GM23338 (cell line): ENCODE measurements at regions not wholly inside any gene's neighbourhood (a gene's known extent, or its start where the extent isn't known, plus 50 kb on each side); places are given as distances from the start of the nearest gene placed in this dataset.

ENCODE experiments used
- ATAC-seq: fragments of 200-7000 bp; cut with Tn5 transposase; 3 replicates; pipeline ENCODE4 v1.9.1; 2020
- DNase-seq: peaks from one replicate; pipeline ENCODE4 v3.0.0-alpha.2; 2015; ENCODE audit warnings: low spot score
- H2AFZ ChIP-seq: fragments of 200-600 bp; sonication (generic); 2 replicates; pipeline ENCODE4 v1.8.0; 2016; ENCODE audit warnings: antibody characterized with exemption, mild to moderate bottlenecking, moderate library complexity
- H3F3A ChIP-seq: fragments of 200-600 bp; sonication (generic); replicated peaks from 2 replicates; pipeline ENCODE4 v1.8.0; 2017; ENCODE audit warnings: antibody characterized with exemption, mixed run types, low read depth
- H3K27ac ChIP-seq: fragments of 200-600 bp; sonication (generic); 2 replicates; pipeline ENCODE4 v1.6.1; 2016; ENCODE audit warnings: low read depth
- H3K27me3 ChIP-seq: fragments of 200-600 bp; sonication (generic); 2 replicates; pipeline ENCODE4 v1.8.0; 2016; ENCODE audit warnings: mild to moderate bottlenecking, mixed run types, moderate library complexity; ENCODE audit not compliant: insufficient read depth
- H3K36me3 ChIP-seq: fragments of 200-600 bp; sonication (generic); 2 replicates; pipeline ENCODE4 v1.8.0; 2016; ENCODE audit warnings: mild to moderate bottlenecking; ENCODE audit not compliant: insufficient read depth
- H3K4me1 ChIP-seq: fragments of 200-600 bp; sonication (generic); 2 replicates; pipeline ENCODE4 v1.8.0; 2016; ENCODE audit warnings: mild to moderate bottlenecking, moderate library complexity; ENCODE audit not compliant: insufficient read depth
- H3K4me2 ChIP-seq: fragments of 200-600 bp; sonication (generic); 2 replicates; pipeline ENCODE4 v1.7.1; 2017; ENCODE audit warnings: mixed run types
- H3K4me3 ChIP-seq: fragments of 200-600 bp; sonication (generic); 2 replicates; pipeline ENCODE4 v1.6.1; 2016; ENCODE audit warnings: mixed run types
- H3K79me2 ChIP-seq: fragments of 200-600 bp; sonication (generic); replicated peaks from 2 replicates; pipeline ENCODE4 v1.8.0; 2017; ENCODE audit warnings: mild to moderate bottlenecking; ENCODE audit not compliant: insufficient read depth
- H3K9me2 ChIP-seq: fragments of 200-600 bp; sonication (generic); 2 replicates; pipeline ENCODE4 v1.8.0; 2017; ENCODE audit not compliant: insufficient read depth
- H4K20me1 ChIP-seq: fragments of 200-600 bp; sonication (generic); replicated peaks from 2 replicates; pipeline ENCODE4 v1.8.0; 2017; ENCODE audit warnings: mild to moderate bottlenecking; ENCODE audit not compliant: insufficient read depth
- H3K27ac Mint-ChIP-seq: 2 replicates; pipeline ENCODE4 v1.8.0; 2020; ENCODE audit warnings: inconsistent platforms, mild to moderate bottlenecking, moderate library complexity, mixed read lengths
- H3K27me3 Mint-ChIP-seq: 3 replicates; pipeline ENCODE4 v1.8.0; 2022; ENCODE audit warnings: low read depth, mild to moderate bottlenecking, moderate library complexity, mixed read lengths, inconsistent platforms; ENCODE audit not compliant: insufficient read depth, poor library complexity
- H3K36me3 Mint-ChIP-seq: 3 replicates; pipeline ENCODE4 v1.8.0; 2021; ENCODE audit warnings: low read depth, mild to moderate bottlenecking, inconsistent platforms, moderate library complexity, mixed read lengths
- H3K4me1 Mint-ChIP-seq: 3 replicates; pipeline ENCODE4 v1.8.0; 2020; ENCODE audit warnings: mild to moderate bottlenecking, inconsistent platforms, mixed read lengths
- H3K4me3 Mint-ChIP-seq: 3 replicates; pipeline ENCODE4 v1.8.0; 2021; ENCODE audit warnings: moderate library complexity, mild to moderate bottlenecking, inconsistent platforms, mixed read lengths
- H3K9me3 Mint-ChIP-seq: 3 replicates; pipeline ENCODE4 v1.8.0; 2020; ENCODE audit warnings: moderate library complexity, mild to moderate bottlenecking, inconsistent platforms, mixed read lengths
- CREB1 ChIP-seq: fragments of 250-450 bp; sonication (Bioruptor Pico); IDR thresholded peaks from 2 replicates; pipeline ENCODE4 v1.5.0; 2020; ENCODE audit warnings: low read depth, mild to moderate bottlenecking, moderate library complexity
- CTCF ChIP-seq, 2 experiments: fragments of 200-600 bp in 1 of 2; sonication (generic) in 1 of 2; conservative IDR thresholded peaks; 2 replicates each; pipeline versions ENCODE4 v1.5.1 to v1.6.1; 2016 to 2017; ENCODE audit warnings: antibody characterized with exemption in 2 of 2, low read depth in 2 of 2, mild to moderate bottlenecking in 2 of 2, moderate library complexity in 1 of 2
- ETS1 ChIP-seq: IDR thresholded peaks from 2 replicates; pipeline ENCODE4 v1.6.1; 2016; ENCODE audit warnings: antibody characterized with exemption
- EZH2 ChIP-seq: fragments of 200-600 bp; sonication (generic); IDR thresholded peaks from one replicate; pipeline ENCODE4 v1.8.0; 2017; ENCODE audit warnings: antibody characterized with exemption, mild to moderate bottlenecking, low read depth; ENCODE audit not compliant: unreplicated experiment
- EZH2phosphoT487 ChIP-seq: fragments of 200-600 bp; sonication (generic); IDR thresholded peaks from one replicate; pipeline ENCODE4 v1.8.1; 2018; ENCODE audit warnings: antibody characterized with exemption; ENCODE audit not compliant: unreplicated experiment
- NANOG ChIP-seq: IDR thresholded peaks from 2 replicates; pipeline ENCODE4 v1.6.1; 2016; ENCODE audit warnings: antibody characterized with exemption, borderline replicate concordance
- POLR2AphosphoS5 ChIP-seq: IDR thresholded peaks from 2 replicates; pipeline ENCODE4 v1.6.1; 2016; ENCODE audit warnings: antibody characterized with exemption, low read depth
- STAT1 ChIP-seq: IDR thresholded peaks from one replicate; pipeline ENCODE4 v1.6.1; 2016; ENCODE audit warnings: antibody characterized with exemption; ENCODE audit not compliant: unreplicated experiment
- ZNF114 ChIP-seq: fragments of 250-450 bp; sonication (Bioruptor Pico); IDR thresholded peaks from 2 replicates; pipeline ENCODE4 v1.5.0; 2020; ENCODE audit warnings: mild to moderate bottlenecking, moderate library complexity
- ZNF331 ChIP-seq: fragments of 250-450 bp; sonication (Bioruptor Pico); IDR thresholded peaks from 2 replicates; pipeline ENCODE4 v1.5.0; 2020; ENCODE audit warnings: low read depth, mild to moderate bottlenecking, moderate library complexity
- ZNF462 ChIP-seq: fragments of 250-450 bp; sonication (Bioruptor Pico); IDR thresholded peaks from 2 replicates; pipeline ENCODE4 v1.5.0; 2020; ENCODE audit warnings: mild to moderate bottlenecking, moderate library complexity

- Histone ChIP-seq H3K4me2 (no peak overlapping the region), H3K27me3 (no peaks in the 10 kb centered on the region), H4K20me1 (no peaks in the 10 kb centered on the region), H3K4me1 (no peaks in the 10 kb centered on the region), H2AFZ (no peak overlapping the region), H3K79me2 (no peaks in the 10 kb centered on the region), H3K9me2 (no peaks in the 10 kb centered on the region), H3K27ac (no peak overlapping the region), H3K4me3 (no peak overlapping the region), H3K36me3 (no peaks in the 10 kb centered on the region), H3F3A (no peaks in the 10 kb centered on the region)
- ATAC-seq (no peak), DNase-seq (no peak)
- Mint-ChIP-seq H3K9me3 (no peaks in the 10 kb centered on the region), H3K4me1 (no peaks in the 10 kb centered on the region), H3K27ac (no peak overlapping the region), H3K4me3 (no peak overlapping the region), H3K27me3 (peaks cover 4% of the 10 kb centered on the region), H3K36me3 (no peaks in the 10 kb centered on the region)
- TF ChIP-seq NANOG (no peak), EZH2phosphoT487 (no peak), ETS1 (no peak), ZNF462 (no peak), POLR2AphosphoS5 (no peak), EZH2 (no peak), STAT1 (no peak), CREB1 (no peak), CTCF (conservative IDR thresholded peaks at IDR 0.05; ENCODE audit: low read depth in 2 of 2) (no peak), ZNF331 (no peak), ZNF114 (no peak)
Observed at GRCh38 chr2:194526121-194526520, 1130.9 kb upstream of the SLC39A10 start.
